Heart right ventricle (tissue), 16 donors: ENCODE measurements at regions not wholly inside any gene's neighbourhood (a gene's known extent, or its start where the extent isn't known, plus 50 kb on each side); places are given as distances from the start of the nearest gene placed in this dataset.
"Not testable (repeated sequence)": the region's sequence is repeated elsewhere in the genome, so short reads cannot be mapped to it uniquely, and the experiment has no call there.

Experiments
- ATAC-seq, 8 donors: fragments of 200-7000 bp; cut with Tn5 transposase; one replicate each; pipeline ENCODE4 v1.9.1; 2020; ENCODE audit warnings: mild to moderate bottlenecking in 8 of 8, moderate library complexity in 8 of 8, moderate number of reproducible peaks in 1 of 8
- DNase-seq, 2 donors: peaks; one replicate each; pipeline ENCODE4 v3.0.0-alpha.2; 2020
- H3K27ac ChIP-seq, 10 donors: fragments of 200-600 bp; sonication (generic) in 2 of 10; one replicate each; pipeline versions ENCODE4 v1.5.0 to v1.8.0; 2020 to 2022; ENCODE audit warnings: mild to moderate bottlenecking in 3 of 10
- H3K27me3 ChIP-seq, 7 donors: fragments of 200-600 bp; one replicate each; pipeline ENCODE4 v1.8.0; 2021 to 2022; ENCODE audit warnings: mild to moderate bottlenecking in 2 of 7
- H3K36me3 ChIP-seq, 9 donors: fragments of 200-600 bp; sonication (generic) in 1 of 9; one replicate each; pipeline versions ENCODE4 v1.5.0 to v1.8.0; 2020 to 2022; ENCODE audit warnings: mild to moderate bottlenecking in 2 of 9
- H3K4me1 ChIP-seq, 9 donors: fragments of 200-600 bp; sonication (generic) in 1 of 9; one replicate each; pipeline versions ENCODE4 v1.5.0 to v1.8.0; 2020 to 2022; ENCODE audit warnings: mild to moderate bottlenecking in 4 of 9
- H3K4me3 ChIP-seq, 10 donors: fragments of 200-600 bp; sonication (generic) in 2 of 10; one replicate each; pipeline versions ENCODE4 v1.5.0 to v1.8.0; 2020 to 2022; ENCODE audit warnings: mild to moderate bottlenecking in 7 of 10, moderate library complexity in 2 of 10
- H3K9me3 ChIP-seq, 11 donors: fragments of 200-600 bp in 10 of 11; sonication (generic) in 2 of 11; one replicate each; pipeline versions ENCODE4 v1.5.0 to v1.8.0; 2013 to 2022; ENCODE audit warnings: mild to moderate bottlenecking in 2 of 11, control low read depth in 1 of 11, moderate library complexity in 1 of 11
- CTCF ChIP-seq, 9 donors: fragments of 200-600 bp; sonication (generic) in 2 of 9; IDR thresholded peaks; one replicate each; pipeline versions ENCODE4 v1.5.0 to v1.8.0; 2021 to 2022; ENCODE audit warnings: antibody characterized with exemption in 9 of 9, mild to moderate bottlenecking in 5 of 9, moderate library complexity in 1 of 9
- WGBS, 2 donors: extraction: QIAGEN DNeasy Blood & Tissue Kit; methylation state at CpG; one replicate each; pipeline ENCODE4 v1.1.7; 2013; ENCODE audit warnings: inconsistent platforms in 1 of 2; 5-methylcytosine and 5-hydroxymethylcytosine counted together
- intact Hi-C, 10 donors: fragments of 100-400 bp; cut with DNase I; formaldehyde crosslinking; loops; one replicate each; pipeline versions ENCODE4 v1.11.1 to v1.14.2; 2022
- donor health status: Arrhythmogenic right ventricular cardiomyopathy.
- donor health status: ischemic (EF 13 %, LVEDD 7.1; RV severe dilation, severe dysfunction).
- donor health status: healthy with polysubstance abuse.
- donor health status: DM: no; HTN: yes; CAD: no.
- donor health status: DM: no; HTN: no; CAD: no.
- donor health status: ischemic (EF 25% LVEDD 6.9; RV normal size, moderate dysfunction).
- donor health status: ischemic (EF 25% LVEDD 5.7; RV mildly dilated, moderate dysfunction).
- donor health status: healthy.
- donor health status: DM: yes; HTN: yes; CAD: no.
- donor health status: Ischemic cardiomyopathy.
- donor health status: ischemic (EF 35%, LVEDD 5.7; RV mildly dilated, moderate dysfunction).
- donor health status: nonischemic (EF 11% LVEDD 7.7; RV severe dilation, severe dysfunction).
- donor health status: DM: yes; HTN: yes; CAD: no.
- donor health status: PGD.
- donor health status: ischemic (EF 29% LVEDD 5.4; RV normal size, mild dysfunction).
- donor health status: nonischemic (EF 23%, LVEDD 6.1; RV moderate dilation, normal function).

- intact Hi-C loops, H3K9me3 ChIP-seq, H3K4me3 ChIP-seq, H3K36me3 ChIP-seq, H3K27ac ChIP-seq, DNase-seq, H3K4me1 ChIP-seq, ATAC-seq, H3K27me3 ChIP-seq: not testable (repeated sequence)
- WGBS, 2 donors, result 96 to 100% methylated on average over 3 to 6 of the region's 7 CpGs
Measured at GRCh38 chr21:5138687-5139086, 5382.7 kb upstream of the TPTE start.

- ATAC-seq, result peak in 3 of 8 donors; percentile 32 to 61 (median 47)
- H3K27ac ChIP-seq, H3K36me3 ChIP-seq, intact Hi-C loops, H3K9me3 ChIP-seq, DNase-seq, H3K4me3 ChIP-seq, H3K27me3 ChIP-seq, H3K4me1 ChIP-seq: not testable (repeated sequence)
- WGBS, 2 donors, result no CpG with 5 or more reads among the region's 11 CpGs
Measured at GRCh38 chr21:5139528-5139927, 5381.9 kb upstream of the TPTE start.

- H3K36me3 ChIP-seq, H3K4me1 ChIP-seq, H3K9me3 ChIP-seq, ATAC-seq, H3K27me3 ChIP-seq, H3K27ac ChIP-seq, intact Hi-C loops, DNase-seq, H3K4me3 ChIP-seq: not testable (repeated sequence)
- 96 to 100% methylated on average over 5 of the region's 6 CpGs for WGBS, 2 donors
Measured at GRCh38 chr21:5143011-5143410, 5378.4 kb upstream of the TPTE start.

GRCh38 chr21:5144731-5145130, 5376.7 kb upstream of the TPTE start:
- H3K27me3 ChIP-seq, H3K4me3 ChIP-seq, ATAC-seq, intact Hi-C loops, H3K27ac ChIP-seq, H3K4me1 ChIP-seq, H3K36me3 ChIP-seq, H3K9me3 ChIP-seq: not testable (repeated sequence)
- WGBS, 2 donors, result 79 to 89% methylated on average over 5 to 9 of the region's 15 CpGs
- peak in 1 of 2 donors; percentile 5 for DNase-seq

- ATAC-seq (peak in 3 of 8 donors; percentile 26 to 50 (median 50)), DNase-seq (peak in 1 of 2 donors; percentile 9)
- intact Hi-C loops, H3K36me3 ChIP-seq, H3K4me1 ChIP-seq, H3K9me3 ChIP-seq, H3K4me3 ChIP-seq, H3K27ac ChIP-seq, H3K27me3 ChIP-seq: not testable (repeated sequence)
- WGBS, 2 donors, result 62% methylated on average over 6 of the region's 18 CpGs; no CpG with 5 or more reads in 1 of the 2 donors
- TF ChIP-seq CTCF (IDR thresholded peaks at IDR 0.05), result peak in 2 of 9 donors; percentile 3 to 13
Measured at GRCh38 chr21:5147685-5148084, 5373.7 kb upstream of the TPTE start.

GRCh38 chr21:5149222-5149621, 5372.2 kb upstream of the TPTE start:
- intact Hi-C loops, result not testable (repeated sequence)
- 92 to 100% methylated on average over 6 to 9 of the region's 14 CpGs for WGBS, 2 donors

GRCh38 chr21:5153842-5154640, 5367.3 kb upstream of the TPTE start:
- 0 to 5% methylated on average over 3 to 24 of the region's 69 CpGs for WGBS, 2 donors
- H3K27ac ChIP-seq, result peak overlapping the region in 1 of 10 donors; percentile 44

More at GRCh38 chr21:5149222-5149621, 5372.2 kb upstream of the TPTE start:
- not testable (repeated sequence) for H3K4me1 ChIP-seq, ATAC-seq, H3K27me3 ChIP-seq, H3K9me3 ChIP-seq, DNase-seq, H3K4me3 ChIP-seq, H3K36me3 ChIP-seq, H3K27ac ChIP-seq

GRCh38 chr21:5154641-5154982, 5366.8 kb upstream of the TPTE start:
- intact Hi-C loops, H3K27me3 ChIP-seq, H3K36me3 ChIP-seq, H3K4me1 ChIP-seq, H3K9me3 ChIP-seq: not testable (repeated sequence)
- DNase-seq (peak; percentile 78 to 89), ATAC-seq (peak; percentile 100)
- 0% methylated on average over 2 to 28 of the region's 50 CpGs for WGBS, 2 donors
- Histone ChIP-seq H3K4me3 (peak overlapping the region in 8 of 10 donors; percentile 33 to 58 (median 51)), H3K27ac (peak overlapping the region in 1 of 10 donors; percentile 44)

More at GRCh38 chr21:5153842-5154640, 5367.3 kb upstream of the TPTE start:
- intact Hi-C loops, H3K9me3 ChIP-seq, H3K27me3 ChIP-seq, H3K4me1 ChIP-seq, H3K36me3 ChIP-seq: not testable (repeated sequence)
- ATAC-seq (peak in 5 of 8 donors; percentile 1 to 58 (median 3)), DNase-seq (peak in 1 of 2 donors; percentile 15)
- H3K4me3 ChIP-seq, result peak overlapping the region in 8 of 10 donors; percentile 33 to 58 (median 51)

- intact Hi-C loops, H3K36me3 ChIP-seq, DNase-seq, H3K4me3 ChIP-seq, H3K27ac ChIP-seq, H3K27me3 ChIP-seq, H3K4me1 ChIP-seq, H3K9me3 ChIP-seq: not testable (repeated sequence)
- WGBS, 2 donors, result no CpG with 5 or more reads among the region's 20 CpGs
- ATAC-seq, result peak; percentile 25 to 86 (median 74)
Measured at GRCh38 chr21:5162693-5163574, 5358.4 kb upstream of the TPTE start.

- H3K4me3 ChIP-seq, H3K27me3 ChIP-seq, intact Hi-C loops, H3K9me3 ChIP-seq, H3K27ac ChIP-seq, H3K4me1 ChIP-seq, H3K36me3 ChIP-seq, DNase-seq: not testable (repeated sequence)
- no CpG with 5 or more reads among the region's 7 CpGs for WGBS, 2 donors
- peak; percentile 33 to 89 (median 75) for ATAC-seq
Measured at GRCh38 chr21:5165829-5166228, 5355.6 kb upstream of the TPTE start.
